NCI-H524 (cell line): ENCODE measurements at regions not wholly inside any gene's neighbourhood (a gene's known extent, or its start where the extent isn't known, plus 50 kb on each side); places are given as distances from the start of the nearest gene placed in this dataset.
A peak's percentile ranks its signal among the peaks of the same experiment; 100 is the strongest.
"Not testable (repeated sequence)": the region's sequence is repeated elsewhere in the genome, so short reads cannot be mapped to it uniquely, and the experiment has no call there.

ENCODE experiments used
- DNase-seq, 2 experiments: peaks; one replicate each; lab custom pipeline; 2025; lab: John Stamatoyannopoulos, UW

DNA sequence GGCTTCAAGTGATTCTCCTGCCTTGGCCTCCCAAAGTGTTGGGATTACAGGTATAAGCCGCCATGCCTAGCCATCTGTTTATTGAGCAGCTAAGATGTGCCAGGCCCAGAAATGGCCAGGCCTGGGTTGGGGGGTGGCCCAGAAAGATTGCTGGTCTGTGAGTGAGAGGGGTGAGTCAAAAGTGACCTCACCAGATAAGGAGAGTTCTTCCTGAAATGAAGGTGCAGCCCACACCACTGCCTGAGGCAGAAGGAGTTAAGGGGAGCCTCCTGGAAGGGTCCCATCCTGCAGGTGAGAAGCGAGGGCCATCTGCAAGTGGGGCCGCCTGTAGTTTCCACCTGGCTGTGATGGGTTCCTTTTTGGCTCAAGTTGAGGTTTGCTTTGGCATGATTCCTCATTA, 96.9 kb upstream of the KLF4 start:
- no peak for DNase-seq

DNA sequence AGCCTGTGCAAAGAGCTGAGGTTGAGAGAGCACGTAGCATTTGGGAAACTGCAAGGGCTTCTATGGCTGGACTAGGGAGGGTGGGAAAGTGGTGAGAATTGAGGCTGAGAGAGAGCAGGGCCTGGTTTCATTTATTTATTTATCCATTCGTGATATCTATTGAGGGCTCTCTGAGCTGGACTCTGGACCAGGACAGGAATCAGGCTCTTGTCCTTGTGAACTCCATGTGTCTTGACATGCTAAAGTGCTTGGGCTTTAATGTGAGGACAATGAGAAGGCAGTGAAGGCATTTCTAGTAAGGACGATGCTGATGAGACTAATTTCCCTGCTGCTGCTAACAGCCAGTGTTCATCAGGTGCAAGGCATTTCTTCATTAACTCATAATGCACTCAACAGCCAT, 95.9 kb upstream of the KLF4 start:
- no peak for DNase-seq

DNA sequence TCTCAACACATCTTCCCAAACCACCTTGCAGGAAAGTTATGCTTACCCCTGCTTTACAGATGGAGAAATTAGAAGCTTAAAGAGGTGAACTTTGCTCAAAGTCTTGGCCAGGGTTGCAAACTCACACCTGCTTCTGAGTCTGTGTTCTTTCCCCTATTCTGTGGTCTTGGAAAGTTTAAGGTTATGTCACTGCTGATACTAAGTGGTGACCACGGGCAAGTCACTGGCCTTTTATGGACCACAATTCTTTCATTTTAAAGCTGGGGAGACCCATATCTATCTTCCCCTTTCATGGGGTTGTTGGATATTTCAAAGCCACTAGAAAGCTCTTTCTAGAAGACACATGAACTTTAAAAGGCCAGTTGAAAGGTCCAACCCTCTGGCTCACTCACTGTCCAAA, 95.4 kb upstream of the KLF4 start:
- no peak for DNase-seq

DNA sequence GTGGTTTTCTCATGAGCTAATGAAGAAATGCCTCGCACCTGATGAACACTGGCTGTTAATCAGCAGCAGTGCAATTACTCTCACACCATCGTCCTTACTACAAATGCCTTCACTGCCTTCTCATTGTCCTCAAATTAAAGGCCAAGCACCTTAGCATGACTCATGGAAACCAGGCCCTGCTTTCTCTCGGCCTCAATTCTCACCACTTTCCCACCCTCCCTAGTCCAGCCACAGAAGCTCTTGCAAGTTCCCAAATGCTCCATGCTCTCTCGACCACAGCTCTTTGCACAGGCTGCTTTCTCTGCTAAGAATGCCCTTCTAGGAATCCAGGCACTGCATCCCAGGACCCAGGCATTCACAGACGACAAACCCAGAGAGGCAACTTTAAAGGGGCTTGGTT, 94.6 kb upstream of the KLF4 start:
- DNase-seq, result no peak

DNA sequence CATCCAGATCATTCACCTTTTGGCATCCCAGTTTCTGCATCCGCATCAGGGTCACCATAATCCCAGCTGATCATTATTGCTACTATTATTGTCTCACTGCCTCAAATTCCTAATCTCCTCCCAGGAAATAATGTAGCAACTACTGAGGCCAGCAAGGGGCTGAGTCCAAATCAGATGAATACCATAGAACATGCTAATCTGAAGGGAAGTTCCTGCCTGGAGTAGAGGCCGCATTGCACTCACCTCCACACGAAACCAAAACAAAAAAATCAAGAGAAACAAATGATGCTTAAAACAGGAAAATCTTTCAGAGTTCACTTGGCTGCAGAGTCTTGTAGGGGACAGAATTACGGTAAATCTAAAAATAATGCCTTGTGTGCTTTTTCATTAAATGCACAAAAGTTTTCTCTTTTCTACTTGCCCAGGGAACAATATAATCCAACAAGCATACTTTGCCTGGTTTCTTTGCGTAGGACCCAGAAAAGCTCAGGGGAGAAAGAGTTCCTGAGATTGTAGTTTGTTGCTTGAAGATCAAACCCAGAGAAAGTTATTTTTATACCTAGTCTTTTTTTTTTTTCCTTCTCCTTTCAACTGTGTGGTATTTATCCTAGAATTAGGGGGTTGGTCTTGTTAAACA, 87.7 kb upstream of the KLF4 start:
- no peak for DNase-seq

DNA sequence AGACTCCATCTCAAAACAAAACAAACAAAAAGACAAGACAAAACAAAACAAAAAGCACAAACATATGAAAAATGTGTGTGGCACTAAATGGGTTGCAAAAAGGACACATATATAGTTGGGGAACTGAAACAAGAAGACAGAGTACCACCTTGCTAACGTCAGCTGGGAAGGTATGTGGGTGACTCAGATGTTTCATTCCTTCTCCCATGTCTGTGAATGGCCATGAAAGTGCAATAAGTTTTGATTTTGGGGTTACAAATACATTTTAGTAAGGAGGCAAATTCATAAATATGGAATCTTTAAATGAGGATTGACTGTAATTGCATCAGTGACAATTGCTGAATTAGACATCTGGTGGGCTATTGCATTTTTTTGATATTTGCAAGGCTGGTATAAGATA, 81.6 kb upstream of the KLF4 start:
- DNase-seq, result no peak

DNA sequence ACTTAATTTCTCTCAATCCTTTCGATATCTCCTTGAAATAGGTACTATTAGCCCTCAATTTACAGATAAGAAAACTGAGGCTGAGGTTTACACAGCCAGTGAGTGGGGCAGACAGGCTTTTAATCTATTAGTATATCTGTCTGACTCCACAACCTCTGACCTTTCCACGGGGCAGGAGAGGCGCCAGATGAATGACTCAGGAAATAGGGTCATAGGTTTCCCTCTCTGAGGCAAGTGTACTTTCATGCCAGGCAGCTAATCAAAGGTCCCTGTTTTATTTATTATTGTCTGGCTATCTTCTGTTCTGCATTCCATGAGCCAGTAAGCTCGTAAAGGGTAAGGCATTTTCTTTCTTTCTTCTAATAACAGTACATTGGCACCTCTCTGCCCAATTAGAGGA, 79.6 kb upstream of the KLF4 start:
- no peak for DNase-seq

DNA sequence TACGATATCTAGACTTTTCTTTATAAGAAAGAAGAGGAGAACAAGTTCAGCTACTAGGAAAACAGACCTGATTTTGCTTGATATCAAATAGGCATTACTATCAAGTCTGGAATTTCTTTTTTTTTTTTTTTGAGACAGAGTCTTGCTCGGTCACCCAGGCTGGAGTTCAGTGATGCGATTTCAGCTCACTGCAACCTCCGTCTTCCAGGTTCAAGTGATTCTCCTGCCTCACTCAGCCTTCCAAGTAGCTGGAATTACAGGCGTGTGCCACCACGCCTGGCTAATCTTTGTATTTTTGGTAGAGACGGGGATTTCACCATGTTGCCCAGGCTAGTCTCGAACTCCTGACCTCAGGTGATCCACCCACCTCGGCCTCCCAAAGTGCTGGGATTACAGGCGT, 78.8 kb upstream of the KLF4 start:
- DNase-seq, result not testable (repeated sequence)

DNA sequence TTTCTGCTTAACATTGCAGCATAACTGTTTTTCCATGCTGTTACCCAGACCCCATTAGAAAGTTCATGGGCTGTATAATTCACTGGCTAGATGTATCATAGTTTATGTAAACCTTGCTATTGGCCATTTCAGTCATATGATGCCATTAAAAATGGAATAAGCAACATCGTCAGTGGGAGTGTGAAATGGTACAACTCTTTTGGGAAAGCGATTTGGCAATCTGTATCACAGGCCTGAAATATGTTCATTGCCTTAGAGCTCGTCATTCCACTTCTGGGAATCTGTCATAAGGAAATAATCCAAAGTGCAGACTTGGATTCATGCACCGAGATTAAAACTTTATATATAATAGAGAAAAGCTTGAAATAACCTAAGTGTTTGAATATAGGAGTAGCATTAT, 77.9 kb upstream of the KLF4 start:
- DNase-seq, result no peak

DNA sequence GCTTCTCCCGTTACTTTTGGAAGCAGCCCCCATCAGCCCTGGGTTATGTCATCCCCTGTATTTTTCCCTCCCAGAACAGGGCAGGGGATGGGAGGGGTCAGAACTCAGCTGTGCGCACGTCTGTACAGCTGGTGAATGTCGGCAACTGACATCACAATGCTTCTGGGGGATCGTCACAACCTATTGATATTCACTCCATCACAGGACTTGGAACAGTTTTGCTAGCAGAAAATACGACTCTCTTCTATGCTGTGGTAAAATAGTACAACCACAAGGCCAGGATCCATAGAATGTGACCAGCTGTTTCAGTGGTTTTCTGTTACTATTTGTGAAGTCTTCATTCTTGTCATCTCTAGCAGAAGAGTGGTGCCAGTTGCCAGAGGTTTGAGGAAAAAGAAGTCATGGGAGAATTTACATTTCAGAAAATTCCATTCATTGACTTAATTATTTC, 77.1 kb upstream of the KLF4 start:
- no peak for DNase-seq

DNA sequence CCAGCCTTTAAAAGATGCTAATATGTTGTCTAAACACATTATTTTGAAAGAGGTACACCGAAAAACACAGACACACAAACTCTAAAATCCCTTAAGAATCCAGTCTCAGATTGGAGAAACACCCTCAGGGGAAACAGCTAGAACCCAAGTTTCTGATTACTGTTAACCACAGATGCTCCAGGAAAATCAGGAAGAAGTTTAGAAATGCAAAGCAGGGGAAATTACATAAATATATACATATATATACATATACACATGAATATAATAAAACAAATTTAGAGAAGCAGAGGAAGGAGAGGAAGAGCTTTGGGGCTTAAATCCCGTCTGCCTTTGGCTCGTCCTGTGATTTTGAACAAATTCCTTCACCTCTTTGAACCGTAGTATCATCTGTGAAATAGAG, 73.2 kb upstream of the KLF4 start:
- DNase-seq, result no peak

DNA sequence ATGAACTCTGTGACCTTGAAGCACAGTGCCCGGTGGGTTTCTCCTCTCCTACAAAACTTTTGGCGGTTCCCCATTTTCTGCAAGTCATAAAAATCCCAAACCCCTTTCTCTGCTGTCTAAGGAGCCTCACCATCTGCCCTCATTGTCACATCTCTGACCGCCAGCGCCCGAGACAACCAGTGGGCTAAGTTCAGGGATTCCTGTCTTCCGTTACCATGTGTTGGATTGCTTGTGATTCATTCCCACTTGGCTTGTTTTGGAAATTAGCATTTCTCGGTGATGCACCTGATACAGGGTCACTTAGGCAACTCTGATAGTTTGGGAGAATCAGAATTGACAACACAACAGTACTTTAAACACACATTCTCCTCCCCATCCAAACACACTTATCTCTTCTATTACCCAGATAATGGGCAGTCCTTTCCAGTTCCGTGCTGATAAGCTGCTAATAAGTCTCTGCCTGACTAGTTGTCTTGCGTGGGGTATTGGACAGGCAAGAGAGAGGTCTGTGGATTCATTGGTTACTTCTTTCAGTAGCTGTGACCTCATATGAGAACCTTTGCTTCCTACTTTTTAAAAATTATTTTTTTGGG, 70.0 kb upstream of the KLF4 start:
- no peak for DNase-seq

DNA sequence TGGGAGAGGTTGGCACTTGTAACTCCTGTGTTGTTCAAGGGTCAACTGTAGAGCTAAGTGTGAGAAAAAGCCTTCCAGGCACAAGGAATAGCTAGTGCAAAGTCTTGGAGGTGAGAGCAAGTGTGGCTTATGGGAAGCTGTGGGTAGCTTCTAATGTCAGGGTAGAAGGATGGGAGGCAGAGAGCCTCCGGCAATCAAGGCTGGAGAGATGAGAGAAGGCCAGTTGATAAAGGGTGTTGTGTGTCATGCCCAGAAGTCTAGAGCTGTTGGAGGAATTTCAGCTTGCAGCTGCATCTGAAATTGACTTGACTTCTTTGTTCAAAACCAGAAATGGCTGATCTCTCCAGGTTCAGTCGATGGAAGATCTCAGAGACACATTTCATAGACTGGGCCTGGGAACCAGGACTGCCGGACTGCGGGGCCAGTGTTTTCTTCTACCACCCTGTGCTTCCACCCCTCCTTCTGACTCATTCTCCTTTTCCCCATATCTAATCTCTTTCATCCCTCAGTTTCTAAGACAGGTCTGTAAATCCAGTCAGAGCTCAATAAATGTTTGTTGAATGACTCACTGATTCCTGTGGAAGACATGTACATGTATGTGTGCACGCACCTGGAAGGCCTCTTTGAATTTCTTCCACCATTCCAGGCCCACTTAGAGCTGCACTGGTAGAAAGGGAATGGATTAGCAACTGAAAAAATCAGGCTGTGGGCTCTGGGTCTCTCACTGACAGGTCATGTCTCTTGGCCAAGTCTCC, 67.8 kb upstream of the KLF4 start:
- no peak for DNase-seq

DNA sequence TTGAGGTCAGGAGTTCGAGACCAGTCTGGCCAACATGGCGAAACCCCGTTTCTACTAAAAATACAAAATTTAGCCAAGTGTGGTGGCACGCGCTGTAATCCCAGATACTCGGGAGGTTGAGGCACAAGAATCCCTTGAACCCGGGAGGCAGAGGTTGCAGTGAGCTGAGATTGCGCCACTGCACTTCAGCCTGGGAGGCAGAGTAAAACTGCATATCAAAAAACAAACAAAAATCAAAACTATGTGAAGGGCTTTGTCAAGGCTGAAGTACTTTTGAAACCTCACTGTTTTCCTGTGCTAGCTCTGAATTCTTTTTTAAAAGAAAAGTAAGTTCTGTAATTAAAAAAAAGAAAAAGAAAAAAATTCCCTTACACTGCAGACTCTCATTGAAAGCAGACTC, 65.1 kb upstream of the KLF4 start:
- DNase-seq, result no peak

DNA sequence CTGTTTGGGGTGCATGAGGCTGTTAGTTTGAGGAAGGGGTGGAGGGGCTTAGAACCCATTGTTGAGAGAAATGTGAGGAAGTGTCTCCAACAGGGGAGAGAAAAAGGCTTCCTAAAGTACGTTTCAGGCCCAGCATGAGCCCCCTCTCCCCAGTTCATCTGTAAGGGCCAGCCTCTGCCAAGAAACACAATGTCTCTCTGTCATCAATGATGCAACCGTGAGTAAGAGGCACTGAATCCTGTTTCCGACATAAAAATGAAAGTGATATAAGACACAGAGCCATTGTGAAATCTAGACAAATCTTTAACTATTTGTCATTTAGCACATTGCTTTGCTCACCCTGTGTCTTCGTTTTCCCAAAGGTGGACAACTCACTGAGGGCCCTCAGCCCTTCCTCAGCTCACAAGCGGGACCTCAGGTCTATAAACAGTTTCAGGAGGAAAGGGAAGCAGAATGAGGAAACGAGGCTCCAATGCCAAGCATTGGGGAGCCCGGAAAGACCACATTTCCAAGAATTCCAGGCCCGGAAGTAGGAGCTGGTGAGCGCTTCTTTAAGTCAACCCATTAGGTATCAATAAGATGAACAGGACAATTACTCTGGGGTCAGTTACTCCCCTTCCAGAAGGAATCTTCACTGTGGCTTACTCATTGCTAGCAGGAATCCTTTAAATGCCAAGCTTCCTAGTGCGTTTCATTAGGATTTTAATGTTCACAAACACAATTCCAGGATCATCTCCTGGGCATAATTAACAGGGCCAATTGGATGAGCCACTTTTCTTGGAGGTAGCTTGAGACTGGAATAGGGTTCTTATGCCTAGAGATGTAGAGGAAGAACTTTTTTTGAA, 59.0 kb upstream of the KLF4 start:
- DNase-seq, result no peak

DNA sequence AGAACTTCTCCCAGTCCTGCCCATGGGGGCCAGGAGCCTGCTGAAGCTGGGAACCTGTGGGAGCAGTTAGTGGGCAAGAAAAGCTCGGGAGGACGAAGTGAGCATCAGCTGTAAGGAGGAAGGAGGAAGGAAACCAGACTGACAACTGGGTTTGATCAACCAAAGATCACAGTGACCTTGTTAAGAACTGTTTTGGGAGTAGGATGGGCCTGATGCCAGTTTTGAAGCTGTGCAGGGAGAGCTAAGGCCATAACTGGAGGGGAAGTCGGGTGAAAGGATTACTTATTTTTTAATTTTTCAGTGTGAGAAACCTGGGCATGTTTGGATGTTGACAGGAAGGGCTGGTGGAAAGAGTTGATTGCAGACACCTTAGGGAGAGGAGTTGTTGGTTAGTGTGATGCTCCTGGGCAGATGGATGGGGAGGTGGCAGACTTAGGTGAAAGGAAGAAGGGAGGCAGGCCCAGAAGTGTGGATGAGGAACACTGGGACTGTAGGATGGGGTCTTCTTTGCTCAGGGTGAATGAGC, 58.3 kb upstream of the KLF4 start:
- no peak for DNase-seq

DNA sequence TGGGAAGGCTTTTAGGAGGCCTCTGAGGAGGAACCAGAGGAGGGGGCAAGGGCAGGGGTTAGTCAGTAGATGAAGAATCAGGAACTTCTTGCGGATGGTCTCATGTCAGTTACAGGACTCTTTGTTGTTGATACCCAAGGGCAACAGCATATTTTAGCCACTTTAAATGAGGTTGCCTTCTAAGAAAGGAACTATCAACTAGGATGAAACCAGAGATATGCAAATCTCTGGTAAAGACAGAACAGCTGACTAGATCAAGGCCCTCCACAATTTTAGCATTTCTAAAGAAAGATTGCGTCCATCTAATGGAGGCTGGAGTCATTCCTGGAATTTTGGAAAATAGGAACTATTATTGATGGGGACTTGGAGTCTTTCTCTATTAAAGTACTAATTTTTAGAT, 57.7 kb upstream of the KLF4 start:
- DNase-seq, result no peak

DNA sequence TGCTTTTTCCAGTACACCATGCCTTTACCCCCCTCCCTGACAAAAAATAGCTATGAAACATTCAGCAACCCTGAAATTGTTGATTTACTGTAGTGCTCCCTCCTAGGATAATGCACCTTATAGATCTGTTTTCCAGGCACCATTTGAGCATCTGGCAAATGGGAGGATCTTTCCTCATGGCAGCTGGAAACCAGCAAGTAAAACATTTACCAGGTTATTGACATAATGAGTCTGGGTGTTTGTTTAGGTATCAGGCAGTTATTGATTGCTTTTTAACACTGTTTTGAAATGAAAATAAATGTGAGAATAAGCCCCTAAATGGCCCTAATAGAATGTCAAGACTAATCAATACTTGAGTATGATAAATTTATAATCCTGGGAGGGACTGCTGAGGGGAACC, 57.3 kb upstream of the KLF4 start:
- DNase-seq, result no peak

DNA sequence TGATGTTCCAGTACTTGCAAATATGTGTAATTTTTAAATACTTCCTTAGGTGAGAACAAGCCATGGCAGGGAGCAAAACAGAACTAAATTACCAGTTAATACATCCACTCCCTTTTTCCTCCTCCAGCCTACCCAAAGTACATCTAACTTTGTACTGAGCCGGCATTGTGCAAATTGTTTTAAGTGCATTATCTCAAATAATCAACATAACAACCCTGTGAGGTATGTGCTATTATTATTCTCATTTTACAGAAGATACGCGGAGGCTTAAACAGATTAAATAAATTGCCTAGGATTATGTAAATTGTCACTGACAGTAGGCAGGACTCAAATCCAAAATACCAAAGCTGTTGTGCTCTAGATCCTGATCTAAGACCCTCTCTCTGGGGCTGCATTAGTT, 55.5 kb upstream of the KLF4 start:
- DNase-seq, result peak in 1 of 2 experiments; percentile 12

DNA sequence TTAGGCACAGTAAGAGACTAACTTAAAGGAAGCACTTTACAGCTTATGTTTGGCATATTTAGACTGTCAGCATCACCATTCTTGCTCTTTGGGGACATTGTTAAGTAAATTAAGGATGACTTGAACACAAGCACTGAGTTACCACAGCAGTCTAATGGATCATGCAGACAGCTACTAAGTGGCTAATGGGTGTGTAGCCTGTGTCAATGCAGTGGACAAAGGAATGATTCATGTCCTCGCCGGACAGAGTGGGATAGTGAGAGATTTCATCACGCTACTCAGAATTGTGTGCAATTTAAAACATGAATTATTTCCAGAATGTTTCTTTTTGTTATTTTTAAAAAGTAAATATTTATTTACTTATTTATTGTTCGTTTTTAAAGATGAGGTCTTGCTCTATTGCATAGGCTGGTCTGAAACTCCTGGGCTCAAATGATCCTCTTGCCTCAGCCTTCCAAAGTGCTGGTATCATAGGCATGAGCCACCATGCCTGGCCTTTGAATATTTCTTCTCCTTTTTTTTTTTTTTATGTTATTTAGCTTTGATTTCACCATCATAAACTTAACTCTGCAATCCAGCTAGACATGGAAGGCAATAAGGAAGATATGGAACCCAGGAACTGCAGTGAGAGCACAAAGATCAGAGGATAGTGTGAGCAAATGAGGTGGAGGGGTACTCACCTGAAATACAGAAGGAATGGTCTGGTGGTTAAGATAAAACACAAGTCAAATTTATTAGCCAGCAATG, 53.0 kb upstream of the KLF4 start:
- no peak for DNase-seq

DNA sequence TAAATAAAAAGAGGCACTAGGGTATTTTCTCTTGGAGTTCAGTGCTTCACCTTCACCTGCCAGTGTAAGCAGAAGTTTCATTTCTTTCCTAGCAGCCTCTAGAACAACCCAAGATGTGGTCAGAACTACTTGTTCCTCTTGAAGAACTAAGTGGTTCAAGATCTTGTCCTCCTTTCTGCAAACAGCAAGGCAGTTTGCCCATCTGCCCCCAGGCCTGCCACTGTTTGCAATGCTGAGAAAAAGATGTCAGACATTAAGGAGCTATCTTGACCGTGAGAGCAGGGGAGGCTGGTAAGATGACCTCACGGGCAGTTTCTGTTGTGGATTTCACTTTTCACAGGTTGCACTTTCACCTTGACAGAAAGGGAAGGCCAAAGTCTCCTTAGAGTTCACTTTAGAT, 52.0 kb upstream of the KLF4 start:
- no peak for DNase-seq

DNA sequence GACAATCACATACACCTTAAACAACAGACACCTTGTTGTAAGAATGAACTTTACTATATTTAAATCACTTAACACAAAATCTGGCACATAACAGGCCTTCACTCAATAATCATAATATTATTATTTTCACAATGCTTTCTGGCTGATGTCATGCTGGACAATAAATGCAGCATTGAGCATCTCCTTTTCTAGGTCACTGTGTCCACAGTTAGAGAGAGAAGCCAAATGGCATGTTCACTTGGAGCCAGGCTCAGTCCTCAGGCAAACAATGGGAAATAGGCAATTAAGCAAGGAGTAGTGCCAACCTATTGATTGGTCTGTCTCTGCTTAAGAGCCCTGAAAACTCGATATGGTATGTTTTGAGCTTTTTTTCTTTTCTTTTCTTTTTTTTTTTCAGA, 50.6 kb upstream of the KLF4 start:
- no peak for DNase-seq
